ENCODE measurements at regions not wholly inside any gene's neighbourhood (a gene's known extent, or its start where the extent isn't known, plus 50 kb on each side); places are given as distances from the start of the nearest gene placed in this dataset.

DNA sequence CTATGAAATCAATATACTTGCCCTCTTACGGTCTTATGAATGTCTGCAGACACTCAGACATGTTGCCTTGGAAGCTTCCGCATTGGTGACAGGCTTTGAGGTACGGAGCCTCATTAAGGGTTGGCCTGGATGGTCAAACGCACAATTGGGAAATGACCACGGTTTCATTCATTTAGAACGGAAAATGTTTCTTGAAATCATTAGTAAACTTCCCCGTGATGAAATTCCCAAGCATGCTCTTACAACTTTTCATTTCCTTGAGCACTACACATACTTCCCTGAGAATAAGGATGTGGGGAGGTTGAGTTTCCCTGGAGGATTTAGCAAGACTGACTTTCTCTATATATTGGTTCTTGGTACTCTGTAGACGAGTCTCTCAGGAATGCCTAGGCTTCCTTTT is 146.3 kb downstream of the HLX start:
- no peak for DNase-seq (ENCODE audit: low read depth)
- Histone ChIP-seq H3K27me3 (ENCODE audit: control insufficient read depth, insufficient read depth, low read length) (no peaks in the 10 kb centered on the region; the same call in 1 of the 2 replicates), H3K36me3 (ENCODE audit: control insufficient read depth, insufficient read depth, low read length) (no peaks in the 10 kb centered on the region), H3K4me3 (ENCODE audit: low read depth, low read length) (no peak overlapping the region)
- TF ChIP-seq, protein P1, sequence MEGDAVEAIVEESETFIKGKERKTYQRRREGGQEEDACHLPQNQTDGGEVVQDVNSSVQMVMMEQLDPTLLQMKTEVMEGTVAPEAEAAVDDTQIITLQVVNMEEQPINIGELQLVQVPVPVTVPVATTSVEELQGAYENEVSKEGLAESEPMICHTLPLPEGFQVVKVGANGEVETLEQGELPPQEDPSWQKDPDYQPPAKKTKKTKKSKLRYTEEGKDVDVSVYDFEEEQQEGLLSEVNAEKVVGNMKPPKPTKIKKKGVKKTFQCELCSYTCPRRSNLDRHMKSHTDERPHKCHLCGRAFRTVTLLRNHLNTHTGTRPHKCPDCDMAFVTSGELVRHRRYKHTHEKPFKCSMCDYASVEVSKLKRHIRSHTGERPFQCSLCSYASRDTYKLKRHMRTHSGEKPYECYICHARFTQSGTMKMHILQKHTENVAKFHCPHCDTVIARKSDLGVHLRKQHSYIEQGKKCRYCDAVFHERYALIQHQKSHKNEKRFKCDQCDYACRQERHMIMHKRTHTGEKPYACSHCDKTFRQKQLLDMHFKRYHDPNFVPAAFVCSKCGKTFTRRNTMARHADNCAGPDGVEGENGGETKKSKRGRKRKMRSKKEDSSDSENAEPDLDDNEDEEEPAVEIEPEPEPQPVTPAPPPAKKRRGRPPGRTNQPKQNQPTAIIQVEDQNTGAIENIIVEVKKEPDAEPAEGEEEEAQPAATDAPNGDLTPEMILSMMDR (IDR thresholded peaks at IDR 0.05; ENCODE audit: insufficient read depth, low read depth, low read length): no peak
- CTCF ChIA-PET: interaction anchor here (1.5 to 2.3 kb wide), 2 partner anchors 10 to 14 kb away, joined by 4 to 10 read pairs; no protein-coding TSS in a partner anchor
- POLR2A ChIA-PET: no interaction called here

DNA sequence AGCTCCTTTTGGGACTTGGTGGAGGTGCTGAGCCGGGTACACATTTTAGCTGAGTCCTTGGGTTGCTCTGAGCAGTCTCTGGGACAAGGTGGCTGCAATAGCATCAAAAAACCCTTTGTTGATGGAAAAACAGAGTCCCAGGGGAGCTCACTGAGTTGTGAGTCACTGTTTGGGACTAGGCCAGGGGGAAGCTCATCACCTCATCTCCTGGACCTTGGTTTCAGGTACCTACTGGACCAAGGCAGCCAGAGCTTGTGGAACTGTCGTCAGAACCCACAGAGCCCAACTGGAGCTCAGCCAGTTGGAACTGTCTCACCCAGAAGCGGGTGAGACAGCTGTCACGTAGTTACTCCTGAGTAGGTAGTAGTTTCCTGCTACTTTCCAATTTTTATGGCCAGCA is 146.7 kb downstream of the HLX start:
- Histone ChIP-seq H3K27me3 (ENCODE audit: control insufficient read depth, insufficient read depth, low read length) (no peaks in the 10 kb centered on the region; the same call in 1 of the 2 replicates), H3K4me3 (ENCODE audit: low read depth, low read length) (no peak overlapping the region), H3K36me3 (ENCODE audit: control insufficient read depth, insufficient read depth, low read length) (no peaks in the 10 kb centered on the region)
- TF ChIP-seq, protein P1 (IDR thresholded peaks at IDR 0.05; ENCODE audit: insufficient read depth, low read depth, low read length): no peak
- ChIA-PET CTCF (interaction anchor here (0.5 to 2.3 kb wide), 3 partner anchors 9 to 24 kb away, joined by 3 to 10 read pairs (median 4); no protein-coding TSS in a partner anchor), POLR2A (no interaction called here)
- no peak for DNase-seq (ENCODE audit: low read depth)

DNA sequence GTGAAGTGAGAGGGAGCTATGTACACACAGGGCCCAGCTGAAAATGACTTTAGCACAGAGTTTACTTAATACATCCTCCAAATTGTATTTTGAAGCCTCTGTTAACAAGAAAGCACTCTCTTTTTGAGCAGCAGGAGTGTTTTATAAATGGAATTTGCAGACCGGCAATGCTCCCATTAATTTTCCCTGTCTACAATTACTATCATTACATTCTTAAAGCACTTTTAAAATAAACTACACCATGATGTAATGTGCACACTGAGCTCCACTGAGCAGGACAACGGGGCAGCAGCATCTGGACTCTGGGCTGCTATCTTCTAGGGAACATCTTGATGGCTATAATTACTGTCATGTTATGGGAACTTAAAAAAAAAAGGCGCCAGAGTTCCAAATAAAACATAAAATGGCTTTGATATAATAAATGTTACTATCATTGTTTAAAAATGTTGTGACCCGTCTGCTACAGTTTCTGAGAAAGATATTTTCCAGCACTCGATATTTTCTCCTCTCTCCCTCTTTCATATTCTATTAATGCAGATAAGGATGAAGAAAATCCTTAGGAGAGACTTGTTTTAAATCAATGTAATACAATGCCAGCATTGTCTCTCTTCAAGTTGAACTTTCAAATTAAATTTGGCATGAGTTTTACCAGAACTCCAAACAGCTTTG is 150.9 kb downstream of the HLX start:
- TF ChIP-seq, protein P1 (IDR thresholded peaks at IDR 0.05; ENCODE audit: insufficient read depth, low read depth, low read length): no peak
- no peak for DNase-seq (ENCODE audit: low read depth)
- H3K27me3 ChIP-seq (ENCODE audit: control insufficient read depth, insufficient read depth, low read length): no peaks in the 10 kb centered on the region
- H3K4me3 ChIP-seq (ENCODE audit: low read depth, low read length): no peak overlapping the region
- ChIA-PET POLR2A (no interaction called here), CTCF (no interaction called here)
- H3K36me3 ChIP-seq (ENCODE audit: control insufficient read depth, insufficient read depth, low read length): no peaks in the 10 kb centered on the region

DNA sequence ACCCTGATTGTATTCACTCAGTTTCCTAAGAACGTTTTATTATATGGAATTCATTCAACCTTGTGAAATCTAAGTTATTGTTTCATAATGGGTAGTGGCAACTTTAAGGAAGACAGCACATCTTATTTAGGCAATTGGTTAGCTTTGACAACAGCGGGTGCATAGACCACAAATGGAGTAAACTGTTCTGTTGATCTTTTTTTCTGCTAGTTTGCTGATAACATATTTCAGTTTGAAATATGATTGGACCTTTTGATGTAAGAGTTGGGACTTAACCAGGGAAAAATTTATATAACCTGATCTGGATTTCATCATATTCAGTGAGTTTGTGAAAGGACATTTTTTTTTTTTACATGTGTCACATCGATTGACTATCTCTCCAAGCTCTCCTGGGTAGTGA is 151.7 kb downstream of the HLX start:
- CTCF ChIA-PET: no interaction called here
- DNase-seq (ENCODE audit: low read depth): no peak
- TF ChIP-seq, protein P1 (IDR thresholded peaks at IDR 0.05; ENCODE audit: insufficient read depth, low read depth, low read length): no peak
- Histone ChIP-seq H3K36me3 (ENCODE audit: control insufficient read depth, insufficient read depth, low read length) (no peaks in the 10 kb centered on the region), H3K4me3 (ENCODE audit: low read depth, low read length) (no peak overlapping the region), H3K27me3 (ENCODE audit: control insufficient read depth, insufficient read depth, low read length) (no peaks in the 10 kb centered on the region)
- POLR2A ChIA-PET: no interaction called here

DNA sequence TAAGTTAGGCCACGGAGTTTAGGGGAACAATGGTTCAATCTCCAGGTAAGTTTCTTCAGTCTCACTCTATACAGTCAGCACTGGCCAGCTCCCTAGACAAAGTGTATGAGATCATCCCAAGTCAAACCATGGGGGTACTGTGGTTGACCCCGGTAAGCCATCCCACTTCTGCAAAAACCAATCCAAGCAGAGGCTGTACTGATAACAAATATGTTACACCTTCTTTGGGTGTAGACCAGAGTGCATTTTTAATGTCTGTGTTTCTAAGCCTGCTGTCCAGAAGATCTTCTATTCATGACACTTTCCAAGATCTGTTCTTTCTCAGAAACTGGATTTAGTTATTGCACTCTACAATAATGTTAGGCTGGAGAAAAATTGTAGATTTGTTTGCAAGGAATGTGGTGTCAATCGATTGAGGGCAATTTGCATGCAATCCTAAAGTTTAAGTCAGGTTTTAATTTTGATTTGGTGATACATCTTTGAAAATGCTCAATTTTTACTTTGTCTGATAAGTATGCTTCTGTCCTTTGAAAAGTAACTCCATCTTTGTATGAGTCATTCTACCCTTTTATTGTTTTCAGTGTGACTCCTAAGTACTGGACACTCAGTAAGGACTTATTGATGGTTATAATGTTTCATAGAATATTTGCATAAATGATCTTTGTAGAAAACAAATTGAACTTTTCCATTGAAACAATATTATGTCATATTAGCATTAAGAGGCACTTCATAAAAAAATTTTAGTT is 152.4 kb downstream of the HLX start:
- Histone ChIP-seq H3K4me3 (ENCODE audit: low read depth, low read length) (no peak overlapping the region), H3K27me3 (ENCODE audit: control insufficient read depth, insufficient read depth, low read length) (no peaks in the 10 kb centered on the region), H3K36me3 (ENCODE audit: control insufficient read depth, insufficient read depth, low read length) (no peaks in the 10 kb centered on the region)
- POLR2A ChIA-PET: no interaction called here
- TF ChIP-seq, protein P1 (IDR thresholded peaks at IDR 0.05; ENCODE audit: insufficient read depth, low read depth, low read length): no peak
- CTCF ChIA-PET: no interaction called here
- DNase-seq (ENCODE audit: low read depth): no peak

Data from BJ (cell line).